ENCODE measurements at regions not wholly inside any gene's neighbourhood (a gene's known extent, or its start where the extent isn't known, plus 50 kb on each side); places are given as distances from the start of the nearest gene placed in this dataset.
"Not testable (repeated sequence)": the region's sequence is repeated elsewhere in the genome, so short reads cannot be mapped to it uniquely, and the experiment has no call there.

DNA sequence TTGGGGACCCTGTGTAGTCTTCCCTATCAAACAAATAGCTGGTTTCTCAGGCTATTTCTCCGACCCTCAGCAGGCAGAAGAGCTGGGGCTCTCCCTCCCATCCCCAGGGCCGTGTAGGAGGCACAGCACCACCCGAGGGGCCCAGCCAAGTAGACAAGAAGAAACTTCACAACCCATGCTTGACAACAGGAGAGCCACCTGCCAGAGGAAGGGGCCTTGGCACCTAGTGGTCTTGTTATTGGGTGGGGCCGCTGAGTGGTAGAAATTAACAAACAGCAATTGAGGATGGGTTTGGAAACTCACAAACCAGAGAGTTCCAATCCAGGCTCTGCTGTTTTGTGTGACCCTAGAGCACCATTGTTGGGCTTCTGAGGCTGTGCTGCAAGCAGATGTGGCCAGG, 108.5 kb upstream of the CHD6 start:
- Mint-ChIP-seq H3K9me3 (no peaks in the 10 kb centered on the region), H3K4me3 (no peak overlapping the region), H3K27ac (no peak overlapping the region), H3K27me3 (no peaks in the 10 kb centered on the region), H3K36me3 (no peaks in the 10 kb centered on the region), H3K4me1 (no peaks in the 10 kb centered on the region)
- DNase-seq = no peak
- CTCF ChIA-PET = no interaction called here

DNA sequence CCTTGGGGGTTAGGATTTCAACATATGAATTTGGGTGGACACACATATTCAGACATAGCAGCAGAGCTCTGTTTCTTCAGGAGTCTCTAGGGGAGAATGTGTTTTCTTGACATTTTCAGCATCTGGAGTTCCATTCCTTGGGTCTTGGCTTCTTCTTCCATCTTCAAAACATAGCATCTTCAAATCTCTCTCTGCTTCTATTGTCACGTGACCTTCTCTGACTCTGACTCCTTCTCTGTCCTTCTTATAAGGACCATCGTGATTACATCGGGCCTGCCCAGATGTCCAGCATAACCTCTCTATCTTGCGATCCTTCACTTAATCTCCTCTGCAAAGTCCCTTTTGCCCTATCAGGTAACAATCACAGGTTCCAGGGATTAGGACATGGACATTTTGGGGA, 101.0 kb upstream of the CHD6 start:
- Mint-ChIP-seq H3K36me3 (no peaks in the 10 kb centered on the region), H3K27me3 (peaks cover 6% of the 10 kb centered on the region), H3K4me1 (no peaks in the 10 kb centered on the region), H3K9me3 (no peaks in the 10 kb centered on the region), H3K4me3 (no peak overlapping the region), H3K27ac (no peak overlapping the region)
- CTCF ChIA-PET = interaction anchor here (0.9 to 1.4 kb wide), 2 partner anchors 15 to 21 kb away, joined by 3 to 4 read pairs; no protein-coding TSS in a partner anchor
- no peak for DNase-seq

DNA sequence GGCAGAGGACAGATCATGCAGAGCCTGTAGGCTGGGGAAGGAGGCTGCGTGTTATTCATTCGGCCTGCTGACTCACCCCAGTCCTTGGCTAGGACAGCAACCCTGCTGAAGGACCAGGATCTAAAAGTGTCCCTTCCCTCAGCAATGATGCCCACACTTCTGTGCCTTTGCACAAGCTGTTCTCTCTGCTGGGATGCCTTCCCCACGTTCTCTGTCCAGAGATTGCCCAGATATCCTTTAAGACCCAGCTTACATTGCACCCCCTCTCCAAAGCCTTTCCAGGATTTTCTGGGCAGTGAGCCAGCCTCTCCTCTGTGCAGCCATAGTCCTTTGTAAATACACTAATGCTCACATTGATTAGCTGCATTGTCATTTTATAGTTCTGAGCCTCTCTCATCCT, 99.3 kb upstream of the CHD6 start:
- no peaks in the 10 kb centered on the region for H3K36me3 Mint-ChIP-seq
- no peak overlapping the region for H3K4me3 Mint-ChIP-seq
- CTCF ChIA-PET = interaction anchor here (1.2 kb wide), 1 partner anchor 21 kb away, joined by 4 read pairs; no protein-coding TSS in a partner anchor
- no peaks in the 10 kb centered on the region for H3K9me3 Mint-ChIP-seq
- DNase-seq = no peak
- H3K27ac Mint-ChIP-seq = no peak overlapping the region
- H3K27me3 Mint-ChIP-seq = peaks cover 6% of the 10 kb centered on the region
- no peaks in the 10 kb centered on the region for H3K4me1 Mint-ChIP-seq

DNA sequence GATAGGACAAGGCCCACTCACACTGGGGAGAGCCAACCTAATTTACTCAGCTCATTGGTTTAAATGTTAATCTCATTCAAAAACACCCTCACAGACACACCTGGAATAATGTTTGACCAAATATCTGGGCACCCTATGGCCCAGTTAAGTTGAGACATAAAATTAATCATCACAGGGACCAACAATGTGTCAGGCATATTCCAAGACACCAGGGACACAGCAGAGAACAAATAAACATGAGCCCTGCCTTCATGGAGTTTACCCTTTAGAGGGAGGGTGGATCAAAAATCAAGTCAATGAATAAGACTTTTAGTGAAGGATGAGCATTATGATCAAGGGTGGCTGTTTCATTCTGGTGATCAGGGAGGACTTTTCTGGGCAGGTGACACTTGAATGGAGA, 98.7 kb upstream of the CHD6 start:
- CTCF ChIA-PET = interaction anchor here (0.5 kb wide), 1 partner anchor 1091 kb away, joined by 3 read pairs; no protein-coding TSS in a partner anchor
- DNase-seq = no peak
- H3K27ac Mint-ChIP-seq = no peak overlapping the region
- no peak overlapping the region for H3K4me3 Mint-ChIP-seq
- no peaks in the 10 kb centered on the region for H3K4me1 Mint-ChIP-seq
- H3K36me3 Mint-ChIP-seq = no peaks in the 10 kb centered on the region
- peaks cover 6% of the 10 kb centered on the region for H3K27me3 Mint-ChIP-seq
- no peaks in the 10 kb centered on the region for H3K9me3 Mint-ChIP-seq

DNA sequence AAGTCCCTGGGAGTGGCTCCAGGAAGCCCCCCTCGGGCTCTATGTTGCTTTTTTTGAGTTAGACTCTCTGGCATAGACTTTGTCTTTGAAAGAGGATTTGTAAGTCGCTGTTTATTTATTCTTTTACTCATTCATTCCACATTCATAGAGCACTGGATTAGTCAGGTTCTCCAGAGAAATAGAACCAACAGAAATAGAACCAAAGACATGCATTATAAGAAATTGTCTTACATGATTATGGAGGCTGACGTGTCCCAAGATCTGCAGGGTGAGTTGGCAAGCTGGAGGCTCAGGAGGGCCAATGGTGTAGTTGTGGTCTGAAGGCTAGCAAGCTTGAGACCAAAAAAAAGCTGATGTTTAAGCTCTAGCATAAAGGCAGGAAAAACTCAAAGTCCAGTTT, 98.3 kb upstream of the CHD6 start:
- Mint-ChIP-seq H3K4me3 (no peak overlapping the region), H3K27me3 (peaks cover 6% of the 10 kb centered on the region), H3K9me3 (no peaks in the 10 kb centered on the region), H3K36me3 (no peaks in the 10 kb centered on the region), H3K27ac (no peak overlapping the region), H3K4me1 (no peaks in the 10 kb centered on the region)
- CTCF ChIA-PET = interaction anchor here (0.5 kb wide), 1 partner anchor 1091 kb away, joined by 3 read pairs; no protein-coding TSS in a partner anchor
- no peak for DNase-seq

DNA sequence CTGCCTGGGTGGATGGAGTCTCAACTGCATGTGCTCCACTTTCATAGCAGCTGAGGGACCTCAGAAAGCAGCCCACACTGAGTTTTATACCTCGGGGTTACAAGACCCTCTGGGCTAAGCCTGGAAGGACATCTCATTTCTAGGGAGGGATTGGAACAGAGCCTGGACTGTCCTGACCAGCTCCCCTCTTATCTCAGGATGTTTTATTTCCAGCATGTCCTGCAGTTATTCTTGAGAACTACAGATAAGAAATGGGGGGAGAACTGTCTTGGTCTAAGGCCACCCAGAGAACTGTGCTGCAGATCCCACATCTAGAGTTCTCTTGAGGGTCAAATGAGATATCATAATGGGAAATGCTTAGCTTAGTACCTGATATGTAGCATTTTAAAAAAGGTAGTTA, 97.3 kb upstream of the CHD6 start:
- no peak for DNase-seq
- CTCF ChIA-PET = interaction anchor here (1.0 to 1.4 kb wide), 2 partner anchors 18 to 19 kb away, joined by 3 to 6 read pairs; no protein-coding TSS in a partner anchor
- Mint-ChIP-seq H3K27me3 (peaks cover 11% of the 10 kb centered on the region), H3K9me3 (no peaks in the 10 kb centered on the region), H3K27ac (no peak overlapping the region), H3K4me1 (no peaks in the 10 kb centered on the region), H3K4me3 (no peak overlapping the region), H3K36me3 (no peaks in the 10 kb centered on the region)

DNA sequence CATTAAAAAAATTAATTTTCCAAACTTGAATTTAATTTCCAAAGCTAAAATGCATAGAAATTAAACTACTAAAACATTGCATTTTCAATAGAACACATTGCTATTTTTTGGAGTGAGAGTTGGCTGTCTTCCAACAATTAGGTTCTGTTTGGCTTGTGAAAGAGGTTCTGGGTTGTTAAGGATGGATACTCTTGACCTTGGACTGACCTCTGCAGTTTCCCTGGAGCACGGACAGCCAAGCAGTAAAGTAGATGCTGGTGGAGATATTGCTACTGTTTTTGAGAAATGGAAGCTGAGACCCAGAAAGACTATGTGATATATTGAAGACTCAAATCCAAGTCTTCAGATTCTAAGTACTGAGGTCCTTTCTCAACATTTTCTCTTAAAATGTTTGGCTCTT, 95.9 kb upstream of the CHD6 start:
- Mint-ChIP-seq H3K4me1 (no peaks in the 10 kb centered on the region), H3K27ac (no peak overlapping the region), H3K4me3 (no peak overlapping the region), H3K9me3 (no peaks in the 10 kb centered on the region), H3K27me3 (peaks cover 11% of the 10 kb centered on the region), H3K36me3 (no peaks in the 10 kb centered on the region)
- DNase-seq = no peak
- CTCF ChIA-PET = no interaction called here

DNA sequence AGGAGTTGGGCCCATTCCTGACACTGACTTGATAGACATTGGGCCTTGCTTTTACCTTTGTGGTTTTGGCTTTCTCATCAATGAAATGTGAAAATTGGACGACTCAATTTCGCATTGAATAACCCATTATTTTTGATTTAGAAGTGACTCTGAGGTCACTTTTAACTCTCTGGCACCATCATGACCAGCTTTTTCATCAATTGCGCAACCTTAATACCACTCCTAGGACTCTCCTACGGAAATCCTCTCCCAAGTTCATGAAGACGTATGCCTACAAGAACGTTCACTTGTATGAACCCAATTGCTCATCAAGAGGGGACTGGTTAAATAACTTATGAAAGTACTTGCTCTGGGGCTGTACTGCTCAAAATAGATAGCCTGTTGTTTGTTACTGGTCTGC, 86.7 kb upstream of the CHD6 start:
- no peak overlapping the region for H3K4me3 Mint-ChIP-seq
- CTCF ChIA-PET = no interaction called here
- no peaks in the 10 kb centered on the region for H3K4me1 Mint-ChIP-seq
- peaks cover 4% of the 10 kb centered on the region for H3K27me3 Mint-ChIP-seq
- H3K27ac Mint-ChIP-seq = no peak overlapping the region
- DNase-seq = no peak
- no peaks in the 10 kb centered on the region for H3K9me3 Mint-ChIP-seq
- H3K36me3 Mint-ChIP-seq = no peaks in the 10 kb centered on the region

DNA sequence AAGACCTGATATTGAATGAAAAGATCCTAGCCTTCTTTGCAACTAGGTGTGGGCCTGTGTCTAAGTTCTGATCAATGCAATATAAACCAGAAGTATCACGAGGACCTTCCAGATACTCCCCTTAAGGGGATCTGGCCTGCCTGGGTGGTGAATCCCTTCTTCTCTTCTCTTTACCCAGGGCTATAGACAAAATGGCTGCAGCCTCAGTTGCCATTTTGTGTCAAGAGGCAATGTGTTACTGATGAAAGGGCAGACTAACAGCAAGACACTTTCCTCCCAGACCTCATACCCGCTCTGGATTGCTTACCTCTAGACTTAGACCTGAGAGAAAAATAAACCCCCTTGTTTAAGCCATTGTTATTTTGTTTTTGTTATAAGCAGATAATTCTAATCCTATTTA, 84.5 kb upstream of the CHD6 start:
- Mint-ChIP-seq H3K9me3 (no peaks in the 10 kb centered on the region), H3K36me3 (no peaks in the 10 kb centered on the region), H3K4me1 (peaks cover 1% of the 10 kb centered on the region), H3K27me3 (peaks cover 7% of the 10 kb centered on the region), H3K4me3 (no peak overlapping the region), H3K27ac (no peak overlapping the region)
- DNase-seq = no peak
- CTCF ChIA-PET = interaction anchor here (0.9 kb wide), 1 partner anchor 11 kb away, joined by 3 read pairs; no protein-coding TSS in a partner anchor

DNA sequence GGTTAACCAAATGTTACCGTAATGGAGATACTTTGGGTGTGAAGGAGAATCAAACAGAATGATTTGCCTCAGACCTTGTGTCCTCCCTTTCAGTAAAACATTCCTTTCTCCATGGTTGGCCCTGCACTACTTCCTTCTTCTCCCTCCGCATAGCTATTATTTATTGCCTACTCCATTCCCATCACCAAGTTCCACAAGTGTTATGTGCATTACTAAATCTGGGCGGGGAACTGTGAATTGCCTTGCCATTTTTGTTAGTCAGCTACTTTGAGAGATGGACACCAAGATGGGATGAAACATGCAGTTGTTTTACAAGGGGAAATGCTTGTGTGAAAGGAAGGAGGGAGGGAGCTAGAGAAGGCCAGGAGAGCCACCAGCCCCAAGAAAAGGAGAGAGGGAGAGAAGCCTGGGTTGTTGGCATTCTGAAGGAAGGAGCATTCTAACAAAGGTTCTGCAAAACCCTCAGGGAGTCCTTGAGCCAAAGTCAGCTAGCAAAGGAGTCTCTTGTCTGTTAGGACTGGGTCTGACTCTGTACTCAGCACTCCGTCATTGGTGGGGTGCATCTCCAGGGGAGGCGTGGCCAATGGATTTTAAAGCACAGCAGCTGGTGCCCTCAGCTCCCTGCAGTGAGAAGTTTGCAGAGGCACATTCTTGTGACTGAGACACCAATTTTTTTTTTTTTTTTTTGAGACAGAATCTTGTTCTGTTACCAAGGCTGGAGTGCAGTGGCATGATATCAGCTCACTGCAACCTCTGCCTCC, 83.6 kb upstream of the CHD6 start:
- Mint-ChIP-seq H3K36me3 (no peaks in the 10 kb centered on the region), H3K27me3 (peaks cover 5% of the 10 kb centered on the region)
- CTCF ChIA-PET = no interaction called here

DNA sequence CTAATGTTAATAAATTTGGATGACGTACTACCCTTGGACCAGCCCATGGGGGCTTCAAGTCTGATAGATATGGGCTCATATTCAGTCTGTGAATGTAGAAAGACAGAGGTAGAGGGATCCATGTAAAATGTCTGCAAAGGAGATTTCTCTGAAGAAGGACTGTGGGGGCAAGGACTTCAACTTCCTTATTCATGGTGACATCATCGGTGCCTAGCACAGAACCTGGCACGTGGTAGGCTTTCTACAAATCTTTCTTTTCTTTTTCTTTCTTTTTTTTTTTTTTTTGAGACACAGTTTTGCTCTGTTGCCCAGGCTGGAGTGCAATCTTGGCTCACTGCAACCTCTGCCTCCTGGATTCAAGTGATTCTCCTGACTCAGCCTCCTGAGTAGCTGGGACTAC, 81.5 kb upstream of the CHD6 start:
- not testable (repeated sequence) for H3K27ac Mint-ChIP-seq, H3K4me3 Mint-ChIP-seq, H3K4me1 Mint-ChIP-seq, H3K36me3 Mint-ChIP-seq, DNase-seq, H3K9me3 Mint-ChIP-seq
- H3K27me3 Mint-ChIP-seq = peaks cover 13% of the 10 kb centered on the region
- CTCF ChIA-PET = interaction anchor here (0.6 kb wide), 1 partner anchor 1709 kb away, joined by 3 read pairs; no protein-coding TSS in a partner anchor

More for the DNA sequence above, 83.6 kb upstream of the CHD6 start:
- Mint-ChIP-seq H3K9me3 (no peaks in the 10 kb centered on the region), H3K4me1 (peaks cover 3% of the 10 kb centered on the region), H3K4me3 (no peak overlapping the region), H3K27ac (no peak overlapping the region)
- no peak for DNase-seq

DNA sequence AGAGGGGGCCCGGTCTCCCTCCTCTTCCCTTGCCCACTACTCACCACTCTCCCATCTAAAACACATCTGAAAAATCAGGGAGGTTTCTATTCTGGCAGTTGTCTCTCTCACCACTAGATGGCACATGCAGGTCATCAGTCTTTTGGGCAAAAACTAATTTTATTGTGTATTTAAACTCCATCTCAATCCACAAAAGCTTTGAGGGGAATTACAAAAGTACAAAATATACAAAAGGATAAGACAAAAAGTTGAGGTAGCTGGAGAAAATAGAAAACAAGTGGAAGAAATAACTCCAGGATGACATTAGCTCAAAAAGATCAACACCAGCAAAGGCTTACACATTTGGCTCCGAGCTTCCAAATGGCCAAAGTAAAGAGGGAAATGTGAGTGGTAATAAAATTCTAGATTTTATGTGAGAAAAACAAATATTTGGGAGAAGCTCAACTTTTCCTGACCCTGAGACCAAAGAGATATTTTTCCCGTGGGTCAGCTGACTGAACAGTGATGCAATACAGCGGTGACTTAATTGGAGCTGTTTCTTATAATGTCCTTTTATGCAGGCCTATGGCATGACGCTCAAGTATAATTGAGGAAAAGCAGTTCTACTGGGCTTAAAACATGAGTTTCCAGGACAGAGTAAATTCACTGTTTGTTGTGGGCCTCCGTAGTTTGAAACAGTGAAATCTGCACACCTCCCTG, 79.8 kb upstream of the CHD6 start:
- Mint-ChIP-seq H3K27me3 (peaks cover 13% of the 10 kb centered on the region), H3K27ac (no peak overlapping the region), H3K4me3 (no peak overlapping the region), H3K4me1 (peaks cover 17% of the 10 kb centered on the region), H3K36me3 (no peaks in the 10 kb centered on the region), H3K9me3 (no peaks in the 10 kb centered on the region)
- peak; percentile 31 for DNase-seq
- CTCF ChIA-PET = interaction anchor here (0.8 to 2.1 kb wide), 6 partner anchors 8 to 36 kb away, joined by 3 to 6 read pairs (median 3); no protein-coding TSS in a partner anchor

DNA sequence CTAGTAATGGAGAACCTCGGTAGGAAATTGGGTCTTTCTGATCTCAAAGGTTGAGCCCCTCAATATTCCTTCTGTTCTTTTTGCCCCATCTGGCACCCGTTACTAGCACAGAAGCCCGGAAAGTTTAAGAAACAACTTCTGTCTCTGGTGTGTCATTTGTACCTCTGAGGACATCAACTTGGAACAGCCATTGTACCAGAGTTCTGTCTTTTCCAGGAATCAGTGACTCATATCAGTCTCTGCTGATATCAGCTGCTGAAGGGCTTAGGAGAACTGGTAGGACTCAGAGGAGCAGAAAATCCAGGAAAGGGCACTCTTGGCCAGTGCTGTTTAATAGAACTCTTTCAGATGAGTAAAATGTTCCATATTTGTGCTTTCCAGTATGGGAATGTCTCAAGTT, 78.3 kb upstream of the CHD6 start:
- Mint-ChIP-seq H3K4me1 (peaks cover 22% of the 10 kb centered on the region), H3K27ac (no peak overlapping the region), H3K36me3 (no peaks in the 10 kb centered on the region), H3K27me3 (peaks cover 13% of the 10 kb centered on the region), H3K9me3 (no peaks in the 10 kb centered on the region), H3K4me3 (no peak overlapping the region)
- DNase-seq = no peak
- CTCF ChIA-PET = interaction anchor here (0.8 to 2.1 kb wide), 5 partner anchors 19 to 214 kb away, joined by 3 to 6 read pairs (median 4); no protein-coding TSS in a partner anchor

DNA sequence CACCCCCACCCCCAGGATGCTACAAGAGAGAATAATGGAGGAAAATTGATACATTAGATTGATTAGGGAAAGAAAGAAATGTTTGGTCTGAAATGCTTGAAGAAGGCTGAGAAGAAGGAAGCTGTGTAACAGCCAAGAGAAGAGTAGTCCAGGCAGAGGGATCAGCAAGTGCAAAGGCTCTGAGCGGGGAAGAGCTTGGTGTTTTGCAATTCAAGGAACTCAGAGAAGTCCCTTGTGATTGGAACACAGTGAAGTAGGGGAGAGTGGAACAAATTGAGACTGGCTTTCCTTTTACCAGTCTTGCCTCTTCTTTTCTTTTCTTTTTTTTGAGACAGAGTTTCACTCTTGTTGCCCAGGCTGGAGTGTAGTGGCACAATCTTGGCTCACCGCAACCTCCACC, 76.6 kb upstream of the CHD6 start:
- CTCF ChIA-PET = no interaction called here
- Mint-ChIP-seq H3K4me1 (peaks cover 22% of the 10 kb centered on the region), H3K27ac (no peak overlapping the region), H3K27me3 (peaks cover 13% of the 10 kb centered on the region), H3K9me3 (no peaks in the 10 kb centered on the region), H3K36me3 (no peaks in the 10 kb centered on the region), H3K4me3 (peak overlapping the region; percentile 52)
- no peak for DNase-seq
